Neuronal stem cell (in vitro differentiated cells): ENCODE measurements at regions not wholly inside any gene's neighbourhood (a gene's known extent, or its start where the extent isn't known, plus 50 kb on each side); places are given as distances from the start of the nearest gene placed in this dataset.
A peak's percentile ranks its signal among the peaks of the same experiment; 100 is the strongest.

Experiments
- DNase-seq: peaks from one replicate; pipeline ENCODE4 v3.0.0-alpha.2; 2013; ENCODE audit warnings: low spot score
- H2AFZ ChIP-seq: one replicate; pipeline ENCODE4 v1.6.1; 2013; ENCODE audit warnings: mild to moderate bottlenecking, low read length, inconsistent platforms
- H2AK5ac ChIP-seq: 2 replicates; pipeline ENCODE4 v1.6.1; 2013; ENCODE audit warnings: low read depth, mild to moderate bottlenecking, inconsistent platforms, low read length, moderate library complexity, mixed read lengths
- H2BK120ac ChIP-seq: 2 replicates; pipeline ENCODE4 v1.6.1; 2013; ENCODE audit warnings: low read depth, mild to moderate bottlenecking, inconsistent platforms, low read length, moderate library complexity, mixed read lengths
- H2BK12ac ChIP-seq: one replicate; pipeline ENCODE4 v1.6.1; 2013; ENCODE audit warnings: low read length, inconsistent platforms
- H2BK15ac ChIP-seq: 2 replicates; pipeline ENCODE4 v1.6.1; 2013; ENCODE audit warnings: mild to moderate bottlenecking, low read length, inconsistent platforms, mixed read lengths
- H2BK5ac ChIP-seq: one replicate; pipeline ENCODE4 v1.6.1; 2013; ENCODE audit warnings: inconsistent platforms, mild to moderate bottlenecking, low read length, moderate library complexity
- H3K14ac ChIP-seq: one replicate; pipeline ENCODE4 v1.6.1; 2013; ENCODE audit warnings: low read length, inconsistent platforms
- H3K18ac ChIP-seq: 2 replicates; pipeline ENCODE4 v1.6.1; 2013; ENCODE audit warnings: low read length, inconsistent platforms
- H3K23ac ChIP-seq: 2 replicates; pipeline ENCODE4 v1.6.1; 2013; ENCODE audit warnings: low read depth, mild to moderate bottlenecking, mixed read lengths, low read length, inconsistent platforms; ENCODE audit not compliant: poor library complexity
- H3K27ac ChIP-seq: replicated peaks from 3 replicates; pipeline ENCODE4 v1.5.1; 2013; ENCODE audit warnings: low read length, inconsistent platforms
- H3K27me3 ChIP-seq, 3 experiments: 2 replicates each; pipeline ENCODE4 v1.6.1; 2013; ENCODE audit warnings: low read length in 3 of 3, mild to moderate bottlenecking in 2 of 3, inconsistent platforms in 1 of 3, low read depth in 1 of 3, mixed read lengths in 1 of 3, moderate library complexity in 1 of 3; ENCODE audit not compliant: control insufficient read depth in 3 of 3, insufficient read depth in 3 of 3
- H3K36me3 ChIP-seq, 2 donors: replicated peaks in 1 of 2; 2 replicates each; pipeline ENCODE4 v1.6.1; 2013; ENCODE audit warnings: low read length in 2 of 2; ENCODE audit not compliant: control insufficient read depth in 2 of 2, insufficient read depth in 2 of 2
- H3K4ac ChIP-seq: 2 replicates; pipeline ENCODE4 v1.6.1; 2013; ENCODE audit warnings: inconsistent platforms, mild to moderate bottlenecking, low read length, moderate library complexity
- H3K4me1 ChIP-seq, 2 donors: 1 replicate in 1 of 2; 2 replicates in 1 of 2; pipeline ENCODE4 v1.6.1; 2013; ENCODE audit warnings: low read length in 2 of 2, low read depth in 1 of 2; ENCODE audit not compliant: control insufficient read depth in 2 of 2, insufficient read depth in 1 of 2
- H3K4me2 ChIP-seq: one replicate; pipeline ENCODE4 v1.6.1; 2013; ENCODE audit warnings: mild to moderate bottlenecking, low read length, inconsistent platforms; ENCODE audit not compliant: insufficient read depth, poor library complexity, severe bottlenecking
- H3K4me3 ChIP-seq, 2 donors: 2 replicates each; pipeline ENCODE4 v1.5.1; 2013; ENCODE audit warnings: low read length in 2 of 2, mild to moderate bottlenecking in 2 of 2, inconsistent platforms in 1 of 2, moderate library complexity in 1 of 2
- H3K79me1 ChIP-seq: one replicate; pipeline ENCODE4 v1.6.1; 2013; ENCODE audit warnings: low read depth, mild to moderate bottlenecking, inconsistent platforms, low read length, moderate library complexity
- H3K9ac ChIP-seq: one replicate; pipeline ENCODE4 v1.6.1; 2013; ENCODE audit warnings: mild to moderate bottlenecking, low read depth, low read length, inconsistent platforms; ENCODE audit not compliant: poor library complexity
- H3K9me3 ChIP-seq, 2 donors: replicated peaks in 1 of 2; 2 replicates each; pipeline versions ENCODE3 to v1.6.1; 2013; ENCODE audit warnings: low read length in 2 of 2, mild to moderate bottlenecking in 2 of 2, inconsistent platforms in 1 of 2, low read depth in 1 of 2, mixed read lengths in 1 of 2, moderate library complexity in 1 of 2; ENCODE audit not compliant: control insufficient read depth in 2 of 2, insufficient read depth in 1 of 2
- H4K8ac ChIP-seq: one replicate; pipeline ENCODE4 v1.6.1; 2013; ENCODE audit warnings: low read depth, mild to moderate bottlenecking, inconsistent platforms, low read length, moderate library complexity
- H4K91ac ChIP-seq: one replicate; pipeline ENCODE4 v1.6.1; 2013; ENCODE audit warnings: low read length, low read depth, mild to moderate bottlenecking, inconsistent platforms; ENCODE audit not compliant: poor library complexity
- WGBS, 2 donors: extraction: QIAGEN DNeasy Blood & Tissue Kit; methylation state at CpG; one replicate each; pipeline ENCODE4 v1.1.7; 2013; ENCODE audit warnings: missing lambda C conversion rate in 2 of 2, mixed read lengths in 1 of 2; ENCODE audit not compliant: insufficient read length in 2 of 2, insufficient replicate concordance in 1 of 2; ENCODE audit errors: extremely low coverage in 2 of 2; 5-methylcytosine and 5-hydroxymethylcytosine counted together

- Histone ChIP-seq H3K23ac (no peak overlapping the region), H3K9ac (no peak overlapping the region), H3K36me3 (no peaks in the 10 kb centered on the region), H3K27me3 (peaks cover 0 to 24% (median 0%) of the 10 kb centered on the region in 3 experiments), H3K4me1 (no peaks in the 10 kb centered on the region), H3K18ac (peak overlapping the region; percentile 21), H3K27ac (no peak overlapping the region), H2BK5ac (no peak overlapping the region), H3K9me3 (no peaks in the 10 kb centered on the region), H3K14ac (no peak overlapping the region), H3K79me1 (no peaks in the 10 kb centered on the region), H3K4me3 (no peak overlapping the region), H4K91ac (no peak overlapping the region), H2AK5ac (no peak overlapping the region), H2BK120ac (no peak overlapping the region), H2AFZ (no peak overlapping the region), H2BK12ac (no peak overlapping the region), H3K4me2 (no peak overlapping the region), H3K4ac (no peak overlapping the region), H4K8ac (no peak overlapping the region), H2BK15ac (no peak overlapping the region)
- WGBS, 2 donors: no CpG with 5 or more reads among the region's 11 CpGs
- no peak for DNase-seq
Measured at GRCh38 chr9:135379540-135380267, 99.9 kb upstream of the PPP1R26 start.

- no CpG with 5 or more reads among the region's 17 CpGs for WGBS, 2 donors
- H3K23ac ChIP-seq: no peak overlapping the region
- H2BK120ac ChIP-seq: no peak overlapping the region
Measured at GRCh38 chr9:135380311-135380960, 99.1 kb upstream of the PPP1R26 start.

DNA sequence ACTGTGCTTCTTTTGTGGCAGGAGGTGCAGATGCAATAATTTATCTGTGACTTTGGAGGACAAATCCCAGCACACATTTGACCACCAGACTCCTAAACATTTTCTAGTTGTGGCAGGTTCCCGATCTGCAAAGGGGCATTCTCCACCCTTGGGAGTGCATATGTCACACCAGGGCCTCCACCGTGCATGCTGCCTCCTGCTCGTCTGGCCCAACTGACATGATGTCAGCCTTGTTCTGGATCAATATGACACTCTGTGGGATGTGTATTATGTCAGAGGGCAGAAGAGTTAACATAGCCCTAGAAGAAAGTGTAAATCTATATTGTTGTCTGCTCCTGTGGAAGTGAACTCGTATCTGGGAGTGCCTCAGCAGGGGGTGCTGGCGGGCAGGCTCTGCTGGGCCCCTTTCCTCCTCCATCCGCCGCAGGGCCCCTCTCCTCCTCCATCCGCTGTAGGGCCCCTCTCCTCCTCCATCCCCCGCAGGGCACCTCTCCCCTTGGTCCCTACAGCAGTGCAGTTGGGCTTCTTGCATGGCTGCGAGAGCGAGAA lies 97.7 kb upstream of the PPP1R26 start:
- H2AK5ac ChIP-seq: peak overlapping the region; percentile 86
- H3K79me1 ChIP-seq: no peaks in the 10 kb centered on the region
- no peaks in the 10 kb centered on the region for H3K9me3 ChIP-seq
- H4K91ac ChIP-seq: no peak overlapping the region
- WGBS, 2 donors: no CpG with 5 or more reads among the region's 11 CpGs
- H3K27ac ChIP-seq: no peak overlapping the region
- H2BK12ac ChIP-seq: no peak overlapping the region
- H3K4me2 ChIP-seq: no peak overlapping the region
- no peak overlapping the region for H2BK15ac ChIP-seq
- H3K4me1 ChIP-seq: no peaks in the 10 kb centered on the region
- no peak overlapping the region for H4K8ac ChIP-seq
- H3K18ac ChIP-seq: no peak overlapping the region
- H3K36me3 ChIP-seq: no peaks in the 10 kb centered on the region
- DNase-seq: no peak
- no peak overlapping the region for H2BK120ac ChIP-seq
- no peak overlapping the region for H3K4ac ChIP-seq
- H3K4me3 ChIP-seq: no peak overlapping the region
- H2AFZ ChIP-seq: no peak overlapping the region
- H3K27me3 ChIP-seq: peaks cover 0 to 11% (median 0%) of the 10 kb centered on the region in 3 experiments
- H2BK5ac ChIP-seq: peak overlapping the region; percentile 88
- H3K14ac ChIP-seq: no peak overlapping the region
- H3K23ac ChIP-seq: peak overlapping the region; percentile 82
- peak overlapping the region; percentile 55 for H3K9ac ChIP-seq

More at GRCh38 chr9:135380311-135380960, 99.1 kb upstream of the PPP1R26 start:
- Histone ChIP-seq H3K79me1 (no peaks in the 10 kb centered on the region), H2BK15ac (no peak overlapping the region), H4K8ac (no peak overlapping the region), H3K4me3 (no peak overlapping the region), H3K9ac (no peak overlapping the region), H3K18ac (peak overlapping the region; percentile 54), H4K91ac (no peak overlapping the region), H3K4me1 (no peaks in the 10 kb centered on the region), H3K4ac (no peak overlapping the region), H3K36me3 (no peaks in the 10 kb centered on the region), H3K4me2 (no peak overlapping the region), H2AFZ (no peak overlapping the region), H3K14ac (no peak overlapping the region), H3K9me3 (no peaks in the 10 kb centered on the region), H2BK12ac (no peak overlapping the region), H3K27me3 (peaks cover 0 to 21% (median 0%) of the 10 kb centered on the region in 3 experiments), H3K27ac (no peak overlapping the region), H2AK5ac (no peak overlapping the region), H2BK5ac (no peak overlapping the region)
- DNase-seq: no peak

DNA sequence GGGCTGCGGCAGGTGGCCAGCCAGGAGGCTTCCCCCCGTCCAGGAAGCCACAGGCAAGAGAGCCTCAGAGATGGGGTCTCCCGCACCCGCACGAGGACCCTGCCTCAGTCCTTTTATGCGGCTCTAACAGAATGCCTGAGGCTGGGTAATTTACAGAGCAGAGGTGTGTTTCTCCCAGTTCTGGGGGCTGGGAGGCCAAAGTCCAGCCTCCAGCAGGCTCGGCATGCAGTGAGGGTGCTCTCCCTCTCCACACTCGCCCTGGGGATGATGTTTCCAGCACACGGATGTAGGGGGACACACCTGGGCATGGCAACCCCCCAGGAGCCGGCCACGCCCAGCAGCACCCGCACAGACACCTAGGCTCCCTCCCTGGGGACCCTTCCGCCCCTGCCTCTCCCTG lies 95.4 kb upstream of the PPP1R26 start:
- H2AK5ac ChIP-seq: no peak overlapping the region
- peak overlapping the region; percentile 86 for H3K14ac ChIP-seq
- H4K8ac ChIP-seq: no peak overlapping the region
- no peak overlapping the region for H2BK15ac ChIP-seq
- no peak overlapping the region for H3K4me3 ChIP-seq
- H3K4me2 ChIP-seq: no peak overlapping the region
- WGBS, 2 donors: no CpG with 5 or more reads among the region's 13 CpGs
- H2AFZ ChIP-seq: no peak overlapping the region
- H2BK120ac ChIP-seq: no peak overlapping the region
- H3K23ac ChIP-seq: no peak overlapping the region
- DNase-seq: no peak
- no peaks in the 10 kb centered on the region for H3K79me1 ChIP-seq
- H3K27ac ChIP-seq: no peak overlapping the region
- H3K9me3 ChIP-seq: no peaks in the 10 kb centered on the region
- no peak overlapping the region for H2BK5ac ChIP-seq
- H3K9ac ChIP-seq: no peak overlapping the region
- H4K91ac ChIP-seq: no peak overlapping the region
- H3K27me3 ChIP-seq: peaks cover 0 to 7% (median 0%) of the 10 kb centered on the region in 3 experiments
- peak overlapping the region; percentile 46 for H2BK12ac ChIP-seq
- H3K18ac ChIP-seq: peak overlapping the region; percentile 72
- no peaks in the 10 kb centered on the region for H3K36me3 ChIP-seq
- H3K4me1 ChIP-seq: no peaks in the 10 kb centered on the region
- H3K4ac ChIP-seq: no peak overlapping the region
